SK-N-SH (cell line): ENCODE measurements at regions not wholly inside any gene's neighbourhood (a gene's known extent, or its start where the extent isn't known, plus 50 kb on each side); places are given as distances from the start of the nearest gene placed in this dataset.

ENCODE experiments used
- CTCF ChIA-PET: fragments of 300-600, 350-600 bp; formaldehyde crosslinking; extraction: SDS; loops from one replicate; lab custom pipeline; 2021; lab: Yijun Ruan, JAX
- POLR2A ChIA-PET: fragments of 350-600 bp; sonication (Branson Sonifier 250); formaldehyde crosslinking; extraction: SDS; loops from one replicate; lab custom pipeline; 2020; ENCODE audit warnings: antibody characterized with exemption, inconsistent platforms; lab: Yijun Ruan, JAX
- DNase-seq: peaks from one replicate; pipeline ENCODE4 v3.0.0; 2012
- H2AFZ ChIP-seq: fragments of 200-600 bp; sonication (generic); 2 replicates; pipeline ENCODE4 v1.8.1; 2016; ENCODE audit warnings: antibody characterized with exemption, mild to moderate bottlenecking, low read depth
- H3F3A ChIP-seq: fragments of 200-600 bp; sonication (generic); replicated peaks from 2 replicates; pipeline ENCODE3; 2016; ENCODE audit warnings: antibody characterized with exemption, mild to moderate bottlenecking; ENCODE audit not compliant: insufficient read depth
- H3K27ac ChIP-seq, 2 experiments: fragments of 200-500 bp in 1 of 2; fragments of 200-600 bp in 1 of 2; sonication (Bioruptor generic) in 1 of 2; sonication (generic), shearing (Covaris generic) in 1 of 2; 2 replicates each; pipeline versions ENCODE4 v1.5.1 to v1.6.1; 2014 to 2016; ENCODE audit warnings: low read depth in 2 of 2, inconsistent platforms in 1 of 2, low read length in 1 of 2, mild to moderate bottlenecking in 1 of 2, mixed read lengths in 1 of 2
- H3K27me3 ChIP-seq: fragments of 200-600 bp; sonication (generic), shearing (Covaris generic); 2 replicates; pipeline ENCODE4 v1.6.1; 2016; ENCODE audit warnings: mixed run types; ENCODE audit not compliant: insufficient read depth
- H3K36me3 ChIP-seq, 2 experiments: fragments of 200-500 bp in 1 of 2; fragments of 200-600 bp in 1 of 2; sonication (Bioruptor generic) in 1 of 2; sonication (generic) in 1 of 2; replicated peaks in 1 of 2; 2 replicates each; pipeline versions ENCODE3 to v1.5.1; 2014 to 2016; ENCODE audit warnings: low read length in 1 of 2, mild to moderate bottlenecking in 1 of 2; ENCODE audit not compliant: insufficient read depth in 2 of 2, control insufficient read depth in 1 of 2
- H3K4me1 ChIP-seq, 2 experiments: fragments of 200-500 bp in 1 of 2; fragments of 200-600 bp in 1 of 2; sonication (Bioruptor generic) in 1 of 2; sonication (generic), shearing (Covaris generic) in 1 of 2; 2 replicates each; pipeline versions ENCODE4 v1.5.1 to v1.6.1; 2014 to 2016; ENCODE audit warnings: low read depth in 1 of 2, low read length in 1 of 2, mixed run types in 1 of 2; ENCODE audit not compliant: insufficient read depth in 2 of 2, control insufficient read depth in 1 of 2
- H3K4me2 ChIP-seq: fragments of 200-600 bp; sonication (generic), shearing (Covaris generic); 2 replicates; pipeline ENCODE4 v1.6.1; 2017; ENCODE audit warnings: mixed run types
- H3K4me3 ChIP-seq, 2 experiments: fragments of 200-500 bp in 1 of 2; fragments of 200-600 bp in 1 of 2; sonication (Bioruptor generic) in 1 of 2; sonication (generic), shearing (Covaris generic) in 1 of 2; 2 replicates each; pipeline versions ENCODE4 v1.5.1 to v1.8.1; 2014 to 2016; ENCODE audit warnings: low read depth in 2 of 2, inconsistent platforms in 1 of 2, low read length in 1 of 2, mild to moderate bottlenecking in 1 of 2, mixed read lengths in 1 of 2, moderate library complexity in 1 of 2
- H3K79me2 ChIP-seq: fragments of 200-600 bp; sonication (generic); 2 replicates; pipeline ENCODE4 v1.8.1; 2017; ENCODE audit warnings: mild to moderate bottlenecking; ENCODE audit not compliant: insufficient read depth
- H3K9ac ChIP-seq: fragments of 200-600 bp; sonication (generic); 2 replicates; pipeline ENCODE4 v1.6.1; 2017; ENCODE audit warnings: mixed run types
- H3K9me2 ChIP-seq: fragments of 200-600 bp; sonication (generic); 2 replicates; pipeline ENCODE4 v1.6.1; 2017; ENCODE audit warnings: mixed run types
- H3K9me3 ChIP-seq: fragments of 200-600 bp; sonication (generic); 2 replicates; pipeline ENCODE4 v1.6.1; 2017; ENCODE audit warnings: mixed run types, mild to moderate bottlenecking, moderate library complexity
- H4K20me1 ChIP-seq: fragments of 200-600 bp; sonication (generic); 2 replicates; pipeline ENCODE4 v1.6.1; 2017; ENCODE audit warnings: mild to moderate bottlenecking, mixed run types; ENCODE audit not compliant: insufficient read depth
- CHD2 ChIP-seq: fragments of 150-350 bp; IDR thresholded peaks from 2 replicates; pipeline ENCODE4 v1.6.1; 2018; ENCODE audit warnings: low read length; ENCODE audit not compliant: partially characterized antibody
- EZH2phosphoT487 ChIP-seq: fragments of 200-600 bp; sonication (generic); IDR thresholded peaks from 2 replicates; pipeline ENCODE4 v1.6.1; 2017; ENCODE audit warnings: low read depth, mixed run types, mild to moderate bottlenecking, antibody characterized with exemption, moderate library complexity, borderline replicate concordance
- FOXM1 ChIP-seq: IDR thresholded peaks from 2 replicates; pipeline ENCODE4 v1.4.0; 2012; ENCODE audit warnings: low read depth, mild to moderate bottlenecking
- JUND ChIP-seq: IDR thresholded peaks from 2 replicates; pipeline ENCODE4 v1.4.0; 2012
- MEF2A ChIP-seq: IDR thresholded peaks from 2 replicates; pipeline ENCODE4 v1.4.0; 2012; ENCODE audit warnings: low read depth, borderline replicate concordance
- NFIC ChIP-seq: IDR thresholded peaks from 2 replicates; pipeline ENCODE4 v1.4.0; 2012; ENCODE audit warnings: borderline replicate concordance
- PBX3 ChIP-seq: IDR thresholded peaks from 2 replicates; pipeline ENCODE4; 2012
- POLR2AphosphoS5 ChIP-seq: IDR thresholded peaks from 2 replicates; pipeline ENCODE4 v1.6.1; 2012; ENCODE audit warnings: low read depth, low read length
- RAD21 ChIP-seq: IDR thresholded peaks from 2 replicates; pipeline ENCODE4 v1.6.1; 2012; ENCODE audit warnings: mild to moderate bottlenecking, low read length
- RCOR1 ChIP-seq: fragments of 150-350 bp; IDR thresholded peaks from 2 replicates; pipeline ENCODE4 v1.6.1; 2017; ENCODE audit warnings: antibody characterized with exemption, low read length
- RFX5 ChIP-seq: IDR thresholded peaks from 2 replicates; pipeline ENCODE4 v1.6.1; 2012; ENCODE audit warnings: mild to moderate bottlenecking, improper control_type of control experiment, low read length
- RXRA ChIP-seq: IDR thresholded peaks from 2 replicates; pipeline ENCODE4 v1.4.0; 2012; ENCODE audit warnings: low read depth, mild to moderate bottlenecking, borderline replicate concordance
- SMC3 ChIP-seq: IDR thresholded peaks from 2 replicates; pipeline ENCODE4 v1.6.1; 2012; ENCODE audit warnings: low read depth, low read length, improper control_type of control experiment
- TAF1 ChIP-seq: IDR thresholded peaks from 2 replicates; pipeline ENCODE4 v1.6.1; 2012; ENCODE audit warnings: low read depth, mild to moderate bottlenecking, low read length, moderate library complexity, borderline replicate concordance
- TCF12 ChIP-seq: IDR thresholded peaks from 2 replicates; pipeline ENCODE4 v1.4.0; 2012
- TEAD4 ChIP-seq: IDR thresholded peaks from 2 replicates; pipeline ENCODE4 v1.4.0; 2012; ENCODE audit warnings: mild to moderate bottlenecking, borderline replicate concordance; ENCODE audit not compliant: insufficient read depth
- USF2 ChIP-seq: fragments of 150-350 bp; IDR thresholded peaks from 2 replicates; pipeline ENCODE4 v1.6.1; 2017; ENCODE audit warnings: antibody characterized with exemption, low read length, low read depth, borderline replicate concordance
- YY1 ChIP-seq: IDR thresholded peaks from 2 replicates; pipeline ENCODE4 v1.4.0; 2012; ENCODE audit warnings: low read depth, mild to moderate bottlenecking
- WGBS: methylation state at CpG from one replicate; pipeline ENCODE4 v1.1.6; 2017; ENCODE audit warnings: low lambda C conversion rate; 5-methylcytosine and 5-hydroxymethylcytosine counted together

- no peak overlapping the region for H3K27ac ChIP-seq
- ChIA-PET CTCF (no interaction called here), POLR2A (no interaction called here)
- H3K27me3 ChIP-seq: no peaks in the 10 kb centered on the region
- H3F3A ChIP-seq: no peaks in the 10 kb centered on the region
- H3K9me2 ChIP-seq: no peaks in the 10 kb centered on the region
- H4K20me1 ChIP-seq: no peaks in the 10 kb centered on the region
- no peaks in the 10 kb centered on the region for H3K9me3 ChIP-seq
- no peaks in the 10 kb centered on the region for H3K79me2 ChIP-seq
- no peak overlapping the region for H3K4me2 ChIP-seq
- H3K4me1 ChIP-seq: peaks cover 0 to 6% of the 10 kb centered on the region in 2 experiments; a peak in 1 of 4 replicates
- DNase-seq: no peak
- TF ChIP-seq RXRA (no peak), CHD2 (no peak), SMC3 (no peak), POLR2AphosphoS5 (no peak)
- WGBS: 7% methylated on average over 4 of the region's 4 CpGs
- no peak overlapping the region for H3K9ac ChIP-seq
- no peak overlapping the region for H3K4me3 ChIP-seq
- no peak overlapping the region for H2AFZ ChIP-seq
- no peaks in the 10 kb centered on the region for H3K36me3 ChIP-seq
These were observed 287.0 kb upstream of the CHD6 start for GRCh38 chr20:41905199-41905598.

GRCh38 chr20:41903586-41903985 lies 285.4 kb upstream of the CHD6 start:
- Histone ChIP-seq H3F3A (no peaks in the 10 kb centered on the region), H3K27me3 (no peaks in the 10 kb centered on the region), H2AFZ (no peak overlapping the region), H4K20me1 (no peaks in the 10 kb centered on the region), H3K9ac (no peak overlapping the region), H3K4me1 (peaks cover 0 to 6% of the 10 kb centered on the region in 2 experiments; a peak in 1 of 4 replicates), H3K79me2 (no peaks in the 10 kb centered on the region), H3K36me3 (no peaks in the 10 kb centered on the region), H3K27ac (no peak overlapping the region), H3K4me2 (no peak overlapping the region), H3K4me3 (no peak overlapping the region), H3K9me2 (no peaks in the 10 kb centered on the region), H3K9me3 (no peaks in the 10 kb centered on the region)
- no peak for DNase-seq
- ChIA-PET CTCF (interaction anchor here (0.9 to 1.1 kb wide), 2 partner anchors 14 to 31 kb away, joined by 3 to 5 read pairs; no protein-coding TSS in a partner anchor), POLR2A (no interaction called here)
- 31% methylated on average over 4 of the region's 4 CpGs for WGBS
- TF ChIP-seq YY1: no peak
- no peak for TF ChIP-seq TCF12
- no peak for TF ChIP-seq TEAD4
- no peak for TF ChIP-seq NFIC
- TF ChIP-seq MEF2A: no peak
- TF ChIP-seq JUND: no peak
- no peak for TF ChIP-seq RFX5
- TF ChIP-seq RCOR1: no peak
- no peak for TF ChIP-seq TAF1
- TF ChIP-seq EZH2phosphoT487: no peak
- TF ChIP-seq PBX3: no peak
- no peak for TF ChIP-seq USF2
- TF ChIP-seq FOXM1: no peak
- no peak for TF ChIP-seq RAD21
